Activated CD8-positive, alpha-beta T cell treated with anti-CD3 and anti-CD28 coated beads for 36 hours (primary cell): ENCODE measurements at regions not wholly inside any gene's neighbourhood (a gene's known extent, or its start where the extent isn't known, plus 50 kb on each side); places are given as distances from the start of the nearest gene placed in this dataset.

Experiments
- ATAC-seq: fragments of 200-7000 bp; cut with Tn5 transposase; one replicate; pipeline ENCODE4 v1.10.0; 2021; ENCODE audit warnings: mild to moderate bottlenecking, moderate library complexity
- CTCF ChIA-PET: fragments of 350-600 bp; sonication (Branson Sonifier 250); formaldehyde crosslinking; loops from one replicate; lab custom pipeline; 2021; ENCODE audit warnings: antibody characterized with exemption; lab: Charles Lee
- POLR2A ChIA-PET: fragments of 350-600 bp; sonication (Branson Sonifier 250); formaldehyde crosslinking; loops from one replicate; lab custom pipeline; 2021; ENCODE audit warnings: antibody characterized with exemption; lab: Charles Lee
- DNase-seq: peaks from one replicate; pipeline ENCODE4 v3.0.0-alpha.2; 2020
- H3K27ac Mint-ChIP-seq: one replicate; pipeline ENCODE4 v1.8.0; 2021; ENCODE audit warnings: mild to moderate bottlenecking, mixed read lengths
- H3K27me3 Mint-ChIP-seq: one replicate; pipeline ENCODE4 v1.8.0; 2021; ENCODE audit warnings: mixed read lengths
- H3K36me3 Mint-ChIP-seq: one replicate; pipeline ENCODE4 v1.8.0; 2021; ENCODE audit warnings: low read depth, mixed read lengths
- H3K4me1 Mint-ChIP-seq: one replicate; pipeline ENCODE4 v1.8.0; 2021; ENCODE audit warnings: low read depth, mixed read lengths
- H3K4me3 Mint-ChIP-seq: one replicate; pipeline ENCODE4 v1.8.0; 2021; ENCODE audit warnings: mild to moderate bottlenecking, moderate library complexity, mixed read lengths
- H3K9me3 Mint-ChIP-seq: one replicate; pipeline ENCODE4 v1.8.0; 2021; ENCODE audit warnings: mixed read lengths
- CTCF ChIP-seq: fragments of 200-600 bp; IDR thresholded peaks from one replicate; pipeline ENCODE4 v1.8.0; 2022; ENCODE audit warnings: antibody characterized with exemption, mild to moderate bottlenecking
- intact Hi-C: fragments of 100-400 bp; cut with micrococcal nuclease; formaldehyde crosslinking; loops from one replicate; pipeline ENCODE4 v1.10.0; 2022

GRCh38 chr9:96040591-96041461, 165.3 kb downstream of the ERCC6L2 start:
- Mint-ChIP-seq H3K36me3 (peaks cover 5% of the 10 kb centered on the region), H3K4me3 (no peak overlapping the region), H3K27me3 (no peaks in the 10 kb centered on the region), H3K9me3 (peaks cover 18% of the 10 kb centered on the region), H3K27ac (no peak overlapping the region), H3K4me1 (no peaks in the 10 kb centered on the region)
- ChIA-PET POLR2A (interaction anchor here (0.6 kb wide), 1 partner anchor 63 kb away, joined by 3 read pairs; no protein-coding TSS in a partner anchor), CTCF (interaction anchor here (0.6 to 1.5 kb wide), 2 partner anchors 9 to 1076 kb away, joined by 3 read pairs; no protein-coding TSS in a partner anchor)
- DNase-seq (no peak), ATAC-seq (no peak)
- intact Hi-C loops: no loop called here
- no peak for TF ChIP-seq CTCF

GRCh38 chr9:96038914-96039313, 163.4 kb downstream of the ERCC6L2 start:
- Mint-ChIP-seq H3K36me3 (peaks cover 5% of the 10 kb centered on the region), H3K4me3 (no peak overlapping the region), H3K27ac (no peak overlapping the region), H3K4me1 (no peaks in the 10 kb centered on the region), H3K9me3 (peaks cover 18% of the 10 kb centered on the region), H3K27me3 (no peaks in the 10 kb centered on the region)
- no peak for TF ChIP-seq CTCF
- intact Hi-C loops: no loop called here
- DNase-seq: no peak
- POLR2A ChIA-PET: interaction anchor here (0.5 kb wide), 1 partner anchor 112 kb away, joined by 3 read pairs; no protein-coding TSS in a partner anchor
- CTCF ChIA-PET: no interaction called here
- ATAC-seq: no peak

GRCh38 chr9:96038271-96038670, 162.8 kb downstream of the ERCC6L2 start:
- ChIA-PET CTCF (no interaction called here), POLR2A (no interaction called here)
- Mint-ChIP-seq H3K36me3 (peaks cover 5% of the 10 kb centered on the region), H3K4me1 (no peaks in the 10 kb centered on the region), H3K27me3 (no peaks in the 10 kb centered on the region), H3K9me3 (peaks cover 18% of the 10 kb centered on the region), H3K27ac (no peak overlapping the region), H3K4me3 (no peak overlapping the region)
- ATAC-seq (no peak), DNase-seq (no peak)
- intact Hi-C loops: no loop called here
- no peak for TF ChIP-seq CTCF

- Mint-ChIP-seq H3K36me3 (peaks cover 5% of the 10 kb centered on the region), H3K9me3 (peaks cover 18% of the 10 kb centered on the region), H3K4me1 (no peaks in the 10 kb centered on the region), H3K27ac (no peak overlapping the region), H3K4me3 (no peak overlapping the region), H3K27me3 (no peaks in the 10 kb centered on the region)
- TF ChIP-seq CTCF: no peak
- CTCF ChIA-PET: interaction anchor here (0.8 to 1.1 kb wide), 2 partner anchors 24 to 132 kb away, joined by 3 read pairs; no protein-coding TSS in a partner anchor
- intact Hi-C loops: no loop called here
- POLR2A ChIA-PET: no interaction called here
- no peak for ATAC-seq
- DNase-seq: no peak
Observed at GRCh38 chr9:96034553-96035122, 159.1 kb downstream of the ERCC6L2 start.

- Mint-ChIP-seq H3K4me1 (no peaks in the 10 kb centered on the region), H3K27me3 (no peaks in the 10 kb centered on the region), H3K27ac (no peak overlapping the region), H3K36me3 (peaks cover under 1% of the 10 kb centered on the region), H3K4me3 (no peak overlapping the region), H3K9me3 (peaks cover 15% of the 10 kb centered on the region)
- ChIA-PET CTCF (no interaction called here), POLR2A (no interaction called here)
- TF ChIP-seq CTCF: no peak
- intact Hi-C loops: no loop called here
- DNase-seq (no peak), ATAC-seq (no peak)
Observed at GRCh38 chr9:96033896-96034295, 158.4 kb downstream of the ERCC6L2 start.
